Esophagus muscularis mucosa (tissue), 3 donors: ENCODE measurements at regions not wholly inside any gene's neighbourhood (a gene's known extent, or its start where the extent isn't known, plus 50 kb on each side); places are given as distances from the start of the nearest gene placed in this dataset.

ENCODE experiments used
- CTCF ChIP-seq, 3 experiments: fragments of 200-600 bp in 2 of 3; fragments of 450-650 bp in 1 of 3; sonication (generic) in 2 of 3; IDR thresholded peaks; one replicate each; pipeline ENCODE4 v1.5.1; 2017 to 2019; ENCODE audit warnings: antibody characterized with exemption in 3 of 3, mild to moderate bottlenecking in 2 of 3, moderate library complexity in 1 of 3
- POLR2A ChIP-seq: fragments of 450-650 bp; IDR thresholded peaks from one replicate; pipeline ENCODE4 v1.6.1; 2017; ENCODE audit warnings: antibody characterized with exemption, moderate library complexity, mild to moderate bottlenecking, low read depth

GRCh38 chr9:2425676-2426075 lies 195.9 kb upstream of the VLDLR start:
- TF ChIP-seq CTCF (IDR thresholded peaks at IDR 0.05), result no peak
- TF ChIP-seq POLR2A, result no peak
